GM12865 (cell line): ENCODE measurements at regions not wholly inside any gene's neighbourhood (a gene's known extent, or its start where the extent isn't known, plus 50 kb on each side); places are given as distances from the start of the nearest gene placed in this dataset.

Experiments used
- DNase-seq: peaks from one replicate; pipeline ENCODE4 v3.0.0; 2010; ENCODE audit warnings: low read depth
- H3K4me3 ChIP-seq: 2 replicates; pipeline ENCODE4 v1.5.1; 2011; ENCODE audit warnings: mild to moderate bottlenecking, low read depth, low read length, control low read depth
- CTCF ChIP-seq: IDR thresholded peaks from 2 replicates; pipeline ENCODE4 v1.5.1; 2011; ENCODE audit warnings: low read length, control low read depth, low read depth, inconsistent platforms; ENCODE audit not compliant: insufficient read depth; ENCODE audit errors: missing control alignments

GRCh38 chr20:4086771-4087687 lies 61.6 kb upstream of the SMOX start:
- no peak overlapping the region for H3K4me3 ChIP-seq
- TF ChIP-seq CTCF: no peak
- DNase-seq: no peak

GRCh38 chr20:4084721-4085120 lies 63.9 kb upstream of the SMOX start:
- no peak for TF ChIP-seq CTCF
- H3K4me3 ChIP-seq: no peak overlapping the region
- DNase-seq: no peak

GRCh38 chr20:4084096-4084495 lies 64.5 kb upstream of the SMOX start:
- no peak for TF ChIP-seq CTCF
- no peak for DNase-seq
- H3K4me3 ChIP-seq: no peak overlapping the region

GRCh38 chr20:4083098-4083865 lies 65.3 kb upstream of the SMOX start:
- no peak for TF ChIP-seq CTCF
- no peak for DNase-seq

GRCh38 chr20:4082406-4083097 lies 66.1 kb upstream of the SMOX start:
- no peak for TF ChIP-seq CTCF
- DNase-seq: peak; percentile 71
- H3K4me3 ChIP-seq: peak overlapping the region; percentile 25

More at GRCh38 chr20:4083098-4083865, 65.3 kb upstream of the SMOX start:
- H3K4me3 ChIP-seq: no peak overlapping the region

- no peak for DNase-seq
- no peak overlapping the region for H3K4me3 ChIP-seq
- TF ChIP-seq CTCF: no peak
Measured at GRCh38 chr20:4081421-4081820, 66.1 kb upstream of the RNF24 start.
